KMS-11 (cell line): ENCODE measurements at regions not wholly inside any gene's neighbourhood (a gene's known extent, or its start where the extent isn't known, plus 50 kb on each side); places are given as distances from the start of the nearest gene placed in this dataset.

Experiments
- H2AFZ ChIP-seq: fragments of 200-600 bp; sonication (generic); 2 replicates; pipeline ENCODE4 v1.6.1; 2016; ENCODE audit warnings: antibody characterized with exemption, mixed run types, low read depth
- H3K27ac ChIP-seq: fragments of 200-600 bp; sonication (generic); 2 replicates; pipeline ENCODE4 v1.6.1; 2016; ENCODE audit warnings: mild to moderate bottlenecking, mixed run types
- H3K27me3 ChIP-seq: fragments of 200-600 bp; sonication (generic); 2 replicates; pipeline ENCODE4 v1.6.1; 2017; ENCODE audit warnings: mild to moderate bottlenecking, low read depth, mixed run types, moderate library complexity; ENCODE audit not compliant: insufficient read depth
- H3K36me3 ChIP-seq: fragments of 200-600 bp; sonication (generic); 2 replicates; pipeline ENCODE4 v1.6.1; 2017; ENCODE audit warnings: mild to moderate bottlenecking, mixed run types; ENCODE audit not compliant: insufficient read depth
- H3K4me1 ChIP-seq: fragments of 200-600 bp; sonication (generic); 2 replicates; pipeline ENCODE4 v1.6.1; 2016; ENCODE audit warnings: mild to moderate bottlenecking, low read depth, mixed run types; ENCODE audit not compliant: poor library complexity, severe bottlenecking
- H3K4me2 ChIP-seq: fragments of 200-600 bp; sonication (generic); 2 replicates; pipeline ENCODE4 v1.7.0; 2016; ENCODE audit warnings: mild to moderate bottlenecking, mixed run types
- H3K4me3 ChIP-seq: fragments of 200-600 bp; sonication (generic); IDR thresholded peaks from 2 replicates; pipeline ENCODE4 v1.6.1; 2017; ENCODE audit warnings: low read depth, low read length, mixed read lengths; ENCODE audit not compliant: insufficient read depth
- H3K79me2 ChIP-seq: fragments of 200-600 bp; sonication (generic); 2 replicates; pipeline ENCODE4 v1.6.1; 2016; ENCODE audit warnings: low read depth, mixed run types; ENCODE audit not compliant: insufficient read depth
- H3K9ac ChIP-seq: fragments of 200-600 bp; sonication (generic); 2 replicates; pipeline ENCODE4 v1.6.1; 2016; ENCODE audit warnings: mild to moderate bottlenecking, mixed run types
- H4K20me1 ChIP-seq: fragments of 200-600 bp; sonication (generic); 2 replicates; pipeline ENCODE4 v1.6.1; 2016; ENCODE audit warnings: mild to moderate bottlenecking, mixed run types; ENCODE audit not compliant: insufficient read depth
- TF ChIP-seq, protein P1 (sequence below): fragments of 200-600 bp; sonication (generic); conservative IDR thresholded peaks from 2 replicates; pipeline ENCODE4 v1.6.1; 2017; ENCODE audit warnings: low read depth, mild to moderate bottlenecking, antibody characterized with exemption, low read length, moderate library complexity, mixed read lengths

GRCh38 chr5:125202353-125202752 lies 455.9 kb upstream of the ZNF608 start:
- H3K79me2 ChIP-seq = no peaks in the 10 kb centered on the region
- H2AFZ ChIP-seq = no peak overlapping the region

DNA sequence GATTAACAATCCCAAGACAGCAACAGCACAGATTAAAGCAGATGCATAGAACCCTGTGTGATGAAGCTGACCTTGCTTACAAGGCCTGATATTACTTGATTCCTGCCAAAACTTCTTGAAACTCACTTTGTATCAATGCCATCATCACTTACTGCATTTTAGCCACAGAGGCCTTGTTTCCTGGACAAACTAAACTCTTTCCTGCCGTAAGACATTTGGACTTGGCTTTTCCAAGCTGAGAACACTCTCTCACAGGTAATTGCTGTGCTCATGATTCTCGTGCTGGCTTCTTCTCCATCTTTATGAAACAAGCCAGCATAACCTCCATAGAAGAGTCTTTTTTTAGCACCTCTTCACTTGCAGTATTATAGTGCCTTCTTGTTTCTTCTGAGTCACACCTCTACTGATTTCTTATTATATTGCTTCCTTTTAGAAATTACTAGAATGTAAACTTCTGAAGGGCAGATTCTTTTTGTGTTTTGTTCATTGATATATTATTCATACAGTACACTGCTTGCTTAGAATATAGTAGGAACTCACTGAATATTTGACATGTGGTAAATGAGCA lies 456.5 kb upstream of the ZNF608 start:
- no peaks in the 10 kb centered on the region for H3K79me2 ChIP-seq
- H2AFZ ChIP-seq = no peak overlapping the region
- H4K20me1 ChIP-seq = no peaks in the 10 kb centered on the region
- TF ChIP-seq, protein P1, sequence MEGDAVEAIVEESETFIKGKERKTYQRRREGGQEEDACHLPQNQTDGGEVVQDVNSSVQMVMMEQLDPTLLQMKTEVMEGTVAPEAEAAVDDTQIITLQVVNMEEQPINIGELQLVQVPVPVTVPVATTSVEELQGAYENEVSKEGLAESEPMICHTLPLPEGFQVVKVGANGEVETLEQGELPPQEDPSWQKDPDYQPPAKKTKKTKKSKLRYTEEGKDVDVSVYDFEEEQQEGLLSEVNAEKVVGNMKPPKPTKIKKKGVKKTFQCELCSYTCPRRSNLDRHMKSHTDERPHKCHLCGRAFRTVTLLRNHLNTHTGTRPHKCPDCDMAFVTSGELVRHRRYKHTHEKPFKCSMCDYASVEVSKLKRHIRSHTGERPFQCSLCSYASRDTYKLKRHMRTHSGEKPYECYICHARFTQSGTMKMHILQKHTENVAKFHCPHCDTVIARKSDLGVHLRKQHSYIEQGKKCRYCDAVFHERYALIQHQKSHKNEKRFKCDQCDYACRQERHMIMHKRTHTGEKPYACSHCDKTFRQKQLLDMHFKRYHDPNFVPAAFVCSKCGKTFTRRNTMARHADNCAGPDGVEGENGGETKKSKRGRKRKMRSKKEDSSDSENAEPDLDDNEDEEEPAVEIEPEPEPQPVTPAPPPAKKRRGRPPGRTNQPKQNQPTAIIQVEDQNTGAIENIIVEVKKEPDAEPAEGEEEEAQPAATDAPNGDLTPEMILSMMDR = no peak
- no peaks in the 10 kb centered on the region for H3K4me1 ChIP-seq
- no peak overlapping the region for H3K4me3 ChIP-seq
- no peaks in the 10 kb centered on the region for H3K27me3 ChIP-seq
- no peak overlapping the region for H3K9ac ChIP-seq
- H3K36me3 ChIP-seq = no peaks in the 10 kb centered on the region
- no peak overlapping the region for H3K4me2 ChIP-seq
- H3K27ac ChIP-seq = no peak overlapping the region

More at GRCh38 chr5:125202353-125202752, 455.9 kb upstream of the ZNF608 start:
- TF ChIP-seq, protein P1 = no peak
- Histone ChIP-seq H3K9ac (no peak overlapping the region), H3K4me1 (no peaks in the 10 kb centered on the region), H3K4me2 (no peak overlapping the region), H3K4me3 (no peak overlapping the region), H3K36me3 (no peaks in the 10 kb centered on the region), H3K27ac (no peak overlapping the region), H3K27me3 (no peaks in the 10 kb centered on the region), H4K20me1 (no peaks in the 10 kb centered on the region)

GRCh38 chr5:125203912-125204311 lies 457.5 kb upstream of the ZNF608 start:
- TF ChIP-seq, protein P1 = no peak
- H3K4me1 ChIP-seq = no peaks in the 10 kb centered on the region
- H3K9ac ChIP-seq = no peak overlapping the region
- H3K79me2 ChIP-seq = no peaks in the 10 kb centered on the region
- no peak overlapping the region for H3K4me3 ChIP-seq
- no peaks in the 10 kb centered on the region for H3K36me3 ChIP-seq
- H2AFZ ChIP-seq = no peak overlapping the region
- H3K27me3 ChIP-seq = no peaks in the 10 kb centered on the region
- H3K4me2 ChIP-seq = no peak overlapping the region
- H3K27ac ChIP-seq = no peak overlapping the region
- no peaks in the 10 kb centered on the region for H4K20me1 ChIP-seq

DNA sequence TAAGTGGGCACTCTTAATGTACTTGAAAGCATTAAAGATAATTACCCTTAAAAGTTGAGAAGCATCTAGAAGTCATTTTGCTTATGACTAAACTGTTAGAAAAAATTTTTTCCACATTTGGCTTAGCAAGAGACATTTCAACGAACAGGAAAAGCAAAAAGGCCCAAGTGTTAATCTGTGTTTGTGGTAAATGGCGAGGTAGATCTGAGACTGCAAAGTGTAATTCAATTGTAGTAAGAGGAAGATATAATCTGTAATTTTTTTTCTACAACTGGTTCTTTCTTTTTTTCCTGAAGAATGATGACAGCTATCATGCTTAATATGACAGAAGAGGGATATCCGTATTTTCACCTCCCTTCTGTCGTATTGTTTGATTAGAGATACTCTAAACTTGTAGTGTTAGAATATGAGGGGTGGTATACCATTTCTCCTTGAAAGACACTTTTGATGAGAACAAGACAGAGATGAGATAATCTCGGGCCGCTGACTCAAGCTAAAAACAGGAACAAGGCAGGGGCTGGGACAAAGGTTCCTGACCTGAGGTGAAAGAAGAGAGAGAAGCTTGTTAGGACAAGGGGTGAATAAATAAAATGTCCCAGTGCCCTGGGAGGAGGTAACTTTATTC lies 459.3 kb upstream of the ZNF608 start:
- no peaks in the 10 kb centered on the region for H4K20me1 ChIP-seq
- no peak overlapping the region for H3K9ac ChIP-seq
- no peaks in the 10 kb centered on the region for H3K36me3 ChIP-seq
- no peak overlapping the region for H2AFZ ChIP-seq
- no peak overlapping the region for H3K4me2 ChIP-seq
- no peak overlapping the region for H3K4me3 ChIP-seq
- no peaks in the 10 kb centered on the region for H3K27me3 ChIP-seq
- H3K4me1 ChIP-seq = no peaks in the 10 kb centered on the region
- no peak overlapping the region for H3K27ac ChIP-seq
- TF ChIP-seq, protein P1 = no peak
- H3K79me2 ChIP-seq = no peaks in the 10 kb centered on the region
